HG02973 (cell line): ENCODE measurements at regions not wholly inside any gene's neighbourhood (a gene's known extent, or its start where the extent isn't known, plus 50 kb on each side); places are given as distances from the start of the nearest gene placed in this dataset.
"Not testable (repeated sequence)": the region's sequence is repeated elsewhere in the genome, so short reads cannot be mapped to it uniquely, and the experiment has no call there.

Source experiments
- ATAC-seq: cut with Tn5 transposase; IDR thresholded peaks from one replicate; pipeline ENCODE4 v1.9.1; 2021; ENCODE audit warnings: moderate library complexity; ENCODE audit not compliant: unreplicated experiment

DNA sequence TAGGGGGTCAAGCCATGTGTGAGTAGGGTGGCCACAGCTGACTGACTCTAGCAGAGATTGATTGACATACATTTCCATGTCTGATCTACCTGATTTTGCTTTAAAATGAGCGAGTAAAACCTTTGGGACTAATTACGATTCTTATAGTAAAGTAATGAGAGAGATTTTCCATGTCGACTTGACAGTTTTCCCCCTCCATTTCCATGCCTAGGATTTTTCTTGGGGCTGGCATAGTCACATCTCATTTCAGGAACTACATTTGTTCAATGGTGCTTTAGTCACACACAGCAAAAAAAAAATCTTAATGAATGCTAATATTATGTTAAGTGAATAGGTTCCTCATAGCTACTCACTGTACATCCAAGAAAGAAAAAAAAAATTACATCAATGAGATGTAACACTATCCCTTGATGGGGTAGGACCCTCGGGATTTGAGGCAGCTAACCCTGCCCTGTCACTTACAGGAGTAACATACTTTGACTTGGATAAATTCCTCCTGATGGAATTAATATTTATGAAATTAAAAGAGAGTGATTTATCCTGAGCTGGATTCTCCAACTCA, 690.9 kb downstream of the TDRD15 start:
- ATAC-seq = no peak

DNA sequence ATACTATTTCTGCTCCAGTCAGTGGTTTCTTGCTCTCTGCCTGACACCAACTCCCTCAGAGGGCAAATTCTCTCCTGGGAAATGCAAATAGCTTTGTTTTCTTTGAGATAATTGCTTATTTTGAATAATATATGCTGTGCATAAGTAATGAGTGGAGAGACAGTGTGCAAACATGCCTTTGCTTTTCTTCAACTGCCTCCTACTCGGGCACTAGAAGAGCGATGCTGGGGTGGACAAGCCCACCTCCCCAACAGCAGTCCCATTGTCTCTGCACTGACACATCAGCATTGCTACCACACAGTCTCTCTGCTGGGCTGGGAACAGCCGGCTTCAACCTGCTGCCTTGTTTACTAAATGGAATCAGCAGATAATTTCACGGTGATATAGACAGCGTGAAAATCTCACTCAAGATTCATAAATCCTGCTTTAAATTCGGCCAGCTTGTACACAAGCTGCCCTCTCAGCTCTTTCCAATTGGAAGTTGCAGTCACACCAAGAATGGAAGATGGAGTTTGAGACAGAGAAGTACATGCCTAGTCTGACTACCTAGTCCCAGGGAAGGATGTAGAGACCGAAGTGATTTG, 694.5 kb downstream of the TDRD15 start:
- no peak for ATAC-seq

GRCh38 chr2:21819454-21819853, 695.7 kb downstream of the TDRD15 start:
- ATAC-seq = no peak

DNA sequence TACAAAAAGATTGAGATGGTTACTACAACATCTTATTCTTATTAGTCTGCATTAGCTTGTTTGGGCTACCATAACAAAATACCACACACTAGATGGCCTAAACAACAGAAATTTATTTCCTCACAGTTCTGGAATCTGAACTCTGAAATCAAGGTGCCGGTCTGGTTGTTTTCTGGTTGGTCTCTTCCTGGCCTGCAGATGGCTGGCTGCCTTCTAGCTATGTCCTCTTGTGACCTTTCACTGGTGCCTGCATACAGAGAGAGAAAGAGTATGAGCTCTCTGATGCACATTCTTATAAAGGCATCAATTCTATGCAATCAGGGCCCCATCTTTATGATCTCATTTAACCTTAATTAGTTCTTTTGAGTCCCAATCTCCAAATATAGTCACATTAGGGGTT, 696.5 kb downstream of the TDRD15 start:
- ATAC-seq = no peak

DNA sequence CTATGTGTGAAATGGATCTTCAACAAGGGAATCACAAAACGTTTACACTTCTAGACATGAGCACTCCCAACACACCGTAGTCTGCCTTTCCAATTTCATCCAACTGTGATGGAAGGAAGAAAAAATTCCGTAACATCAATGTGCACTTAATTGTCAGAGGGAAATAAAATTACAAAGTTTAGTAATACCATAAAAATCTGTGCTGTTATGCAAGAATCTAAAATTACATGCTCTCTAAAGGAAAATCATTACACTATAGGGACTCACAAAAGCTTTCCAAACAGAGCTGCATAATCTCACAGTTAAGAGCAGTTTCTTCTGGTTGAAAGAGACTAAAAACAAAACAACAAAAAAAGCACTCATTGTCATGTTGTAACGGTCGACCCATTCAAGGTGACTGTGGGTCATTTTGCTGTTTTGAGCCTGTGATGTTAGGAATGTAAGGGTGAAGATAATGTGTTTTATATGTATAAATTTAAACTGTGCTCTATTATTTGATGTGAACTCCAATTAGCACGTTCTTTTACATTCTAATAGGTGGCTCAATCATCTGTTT, 698.0 kb downstream of the TDRD15 start:
- no peak for ATAC-seq

DNA sequence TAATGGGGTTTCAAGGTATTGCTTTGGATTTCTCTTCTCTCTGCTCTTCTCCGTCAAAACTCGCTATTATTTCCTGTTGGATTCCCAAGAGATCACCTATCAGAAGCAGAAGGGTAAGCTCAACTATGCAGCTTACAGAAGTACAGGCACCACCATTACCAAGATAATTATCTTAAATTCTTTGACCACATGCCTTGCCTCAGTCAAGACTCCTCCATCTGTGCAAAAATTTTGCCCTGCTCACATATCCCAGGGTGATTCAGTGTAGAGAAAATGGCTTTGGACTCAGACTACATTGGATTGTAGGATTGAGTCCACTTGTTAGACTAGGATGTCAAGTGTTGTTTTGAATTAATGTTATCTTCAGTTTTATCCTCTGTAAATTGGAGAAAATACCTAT, 698.7 kb downstream of the TDRD15 start:
- no peak for ATAC-seq

DNA sequence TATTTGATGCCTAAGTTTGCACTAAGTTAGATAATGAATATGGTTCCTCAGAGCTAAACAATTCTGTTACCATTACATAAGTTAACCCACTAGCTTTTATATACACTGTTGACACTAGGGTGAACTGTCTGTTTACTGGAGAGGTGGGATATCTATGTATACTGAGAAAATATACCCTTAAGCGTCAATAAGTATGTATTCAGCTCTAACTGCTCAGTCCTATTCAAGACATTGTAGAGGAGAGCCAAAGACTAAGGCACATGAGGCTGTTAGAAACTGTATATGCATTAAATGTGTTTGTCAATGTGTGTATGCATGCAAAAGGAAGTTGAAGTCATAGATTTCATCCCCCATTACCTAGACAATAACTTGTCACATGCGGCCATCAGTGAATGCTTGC, 710.0 kb downstream of the TDRD15 start:
- ATAC-seq = no peak

- ATAC-seq = no peak
Measured at GRCh38 chr2:21836261-21836660, 712.5 kb downstream of the TDRD15 start.

DNA sequence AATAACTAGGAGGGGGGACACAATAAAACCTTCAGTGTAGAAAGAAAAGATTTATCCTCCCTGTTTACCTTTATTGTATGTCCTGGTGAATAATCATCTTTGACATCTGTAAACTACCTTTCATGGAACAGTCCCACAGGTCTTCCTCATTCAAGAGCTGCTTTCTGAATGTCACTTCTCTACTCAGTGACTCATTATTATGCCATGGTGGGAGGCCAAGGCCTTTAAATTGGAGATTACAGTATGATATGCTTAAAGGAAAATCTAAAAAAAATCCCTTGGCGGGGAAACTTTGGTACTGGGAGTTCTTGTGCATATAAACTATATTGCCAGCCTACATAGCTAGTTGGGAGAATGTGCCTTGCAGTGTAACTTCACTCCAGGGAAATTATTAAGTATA, 713.0 kb downstream of the TDRD15 start:
- no peak for ATAC-seq

DNA sequence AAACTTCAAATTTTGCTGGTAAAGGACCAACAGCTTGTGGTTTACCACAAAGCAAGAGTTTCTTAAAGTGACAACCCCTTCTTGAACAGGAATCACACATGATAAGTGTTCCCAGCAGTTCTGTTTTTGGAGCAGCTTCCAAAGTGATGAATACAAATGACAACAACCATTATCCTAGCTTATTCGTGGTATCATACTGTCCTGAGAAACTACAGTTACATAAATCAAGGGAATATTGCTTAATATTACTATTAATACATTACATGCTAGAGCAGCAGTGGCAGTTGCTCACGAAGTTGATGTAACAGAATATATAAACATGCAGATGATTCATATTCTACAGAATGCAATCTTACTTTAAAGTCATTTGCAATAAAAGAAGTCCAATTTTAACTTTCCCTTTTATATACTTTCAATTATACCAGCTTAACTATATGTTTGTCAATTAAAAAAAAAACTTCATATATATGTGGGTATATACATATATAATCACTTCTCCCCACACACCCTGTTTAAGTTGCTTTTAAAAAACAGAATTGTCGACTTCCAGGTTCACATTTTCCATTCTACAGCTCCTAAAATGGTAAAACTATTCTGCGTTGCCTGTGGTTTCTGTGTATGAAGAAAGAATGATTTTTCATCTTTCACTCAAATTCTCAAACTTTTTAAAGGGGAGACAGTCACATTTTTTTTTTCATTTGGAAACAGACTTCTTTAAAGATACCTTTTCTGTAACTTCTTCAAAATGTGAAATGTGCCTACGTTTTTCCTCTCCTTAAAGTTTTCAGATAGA, 713.6 kb downstream of the TDRD15 start:
- ATAC-seq = no peak

GRCh38 chr2:21841341-21841740, 717.6 kb downstream of the TDRD15 start:
- no peak for ATAC-seq

- ATAC-seq = not testable (repeated sequence)
Measured at GRCh38 chr2:21850367-21850766, 726.6 kb downstream of the TDRD15 start.

- no peak for ATAC-seq
Measured at GRCh38 chr2:21854938-21855337, 731.2 kb downstream of the TDRD15 start.

DNA sequence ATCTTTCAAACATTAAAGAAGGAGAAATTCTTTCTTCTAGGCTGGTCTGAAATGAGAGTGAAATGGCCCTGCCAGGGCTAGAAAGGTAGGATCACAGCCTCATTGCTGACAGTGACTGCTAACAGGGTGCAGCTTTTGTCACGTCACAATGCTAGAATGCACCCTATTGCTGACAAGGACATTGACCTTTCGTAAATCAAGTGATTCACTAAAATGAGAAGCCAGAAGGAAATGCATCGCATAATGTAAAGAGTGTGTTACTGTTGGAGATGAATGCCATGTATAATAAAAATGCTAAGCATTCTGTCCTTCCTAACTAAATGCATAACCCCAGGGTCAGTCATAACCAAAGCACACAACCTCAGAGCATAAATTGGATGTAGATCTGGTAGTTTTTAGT, 732.9 kb downstream of the TDRD15 start:
- no peak for ATAC-seq

- no peak for ATAC-seq
Measured at GRCh38 chr2:21860907-21861306, 737.1 kb downstream of the TDRD15 start.

- ATAC-seq = no peak
Measured at GRCh38 chr2:21866316-21866715, 742.5 kb downstream of the TDRD15 start.

DNA sequence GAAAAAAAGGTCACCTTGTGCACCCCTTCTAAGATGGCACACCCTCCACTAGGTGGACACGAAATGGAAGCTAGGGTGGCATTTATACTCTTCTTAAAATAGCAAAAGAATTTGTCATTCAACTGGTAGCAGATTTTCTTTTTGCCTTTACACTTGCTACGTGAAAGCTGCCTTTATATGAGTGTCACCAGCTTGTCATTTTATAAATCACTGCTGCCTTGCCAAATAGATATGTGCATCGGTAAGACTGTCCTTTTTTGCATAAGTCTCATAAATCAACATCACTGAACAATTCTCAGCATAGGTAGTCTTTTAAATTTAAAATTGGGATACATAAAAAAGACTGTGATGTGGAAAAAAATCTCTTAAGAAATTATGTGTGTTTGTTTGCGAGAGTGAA, 764.1 kb downstream of the TDRD15 start:
- ATAC-seq = no peak

DNA sequence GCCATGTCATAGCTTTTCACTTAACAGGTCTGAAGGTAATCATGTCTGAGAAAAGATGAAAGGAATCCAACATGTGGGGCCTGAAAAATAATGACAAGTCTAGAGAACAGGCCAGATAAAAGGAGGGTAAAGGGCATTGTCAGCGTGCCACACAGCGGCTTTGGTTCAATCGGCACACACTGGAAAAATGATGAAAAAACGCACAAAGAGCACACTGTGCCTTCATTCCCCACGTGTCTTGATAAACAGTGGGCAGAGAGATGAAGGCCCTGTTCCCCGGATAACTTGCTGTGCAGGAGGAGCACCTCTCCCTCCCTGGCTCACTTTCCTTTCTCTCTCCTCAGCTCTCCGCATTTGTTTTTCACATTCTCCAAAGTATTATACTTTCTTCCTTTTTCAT, 766.3 kb downstream of the TDRD15 start:
- ATAC-seq = no peak

GRCh38 chr2:21890716-21891115, 766.9 kb downstream of the TDRD15 start:
- no peak for ATAC-seq

DNA sequence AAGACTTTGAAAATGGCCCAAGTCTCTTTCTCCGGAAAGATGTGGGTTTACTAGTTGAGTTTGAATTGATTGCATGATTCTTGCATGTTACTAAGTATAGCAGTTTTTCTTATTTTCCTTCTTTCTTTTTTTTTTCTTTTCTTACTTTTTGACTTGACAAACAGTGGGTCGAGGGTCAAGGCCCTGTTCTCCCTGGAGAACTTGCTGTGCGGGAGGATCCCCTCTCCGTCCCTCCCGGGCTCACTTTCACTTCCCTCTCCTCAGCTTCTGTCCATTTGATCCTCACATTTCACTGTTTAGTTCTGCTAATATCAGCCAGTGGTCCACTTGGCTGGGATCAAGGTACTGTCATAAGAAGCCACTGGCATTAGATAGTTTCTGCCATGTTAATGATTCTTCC, 767.4 kb downstream of the TDRD15 start:
- no peak for ATAC-seq

DNA sequence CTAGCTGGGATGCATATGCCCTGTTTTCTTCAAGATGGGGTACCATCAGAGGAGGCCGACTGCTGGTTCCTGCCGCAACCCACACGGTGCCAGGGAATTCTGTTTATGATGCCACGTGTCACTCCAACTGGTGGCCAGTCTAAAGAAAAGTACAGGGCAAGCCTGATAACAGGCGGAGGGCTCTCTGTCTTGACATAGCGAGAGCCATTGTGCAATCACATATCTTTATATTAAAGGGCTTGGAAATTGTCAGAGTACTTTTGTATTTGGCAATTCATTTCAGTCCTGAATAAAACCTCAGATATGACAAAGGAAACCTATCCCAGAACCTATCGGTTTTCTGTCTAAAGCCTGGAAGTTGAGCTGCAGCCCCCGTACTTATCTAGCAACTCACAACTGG, 768.4 kb downstream of the TDRD15 start:
- ATAC-seq = no peak

DNA sequence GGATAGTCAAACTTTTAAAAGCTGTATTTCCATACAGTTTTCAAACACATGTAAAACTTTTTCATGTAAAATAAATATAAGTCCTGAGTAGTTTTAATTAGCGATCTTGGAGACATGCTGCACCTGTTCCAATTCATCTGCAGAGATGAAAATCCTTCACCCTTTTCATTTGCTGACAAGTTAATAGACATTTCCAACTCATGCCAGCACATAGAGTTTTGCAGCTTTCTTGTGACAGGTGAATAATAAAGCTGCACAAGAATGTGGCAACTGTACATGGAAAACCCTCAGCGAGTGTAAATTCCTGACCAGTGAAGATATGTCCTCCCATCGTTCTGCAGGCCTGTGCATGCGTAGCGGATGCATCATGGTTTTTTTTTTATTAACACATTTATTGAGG, 771.4 kb downstream of the TDRD15 start:
- no peak for ATAC-seq
